IPS-11a (cell line): ENCODE measurements at regions not wholly inside any gene's neighbourhood (a gene's known extent, or its start where the extent isn't known, plus 50 kb on each side); places are given as distances from the start of the nearest gene placed in this dataset.

ENCODE experiments used
- H3K4me3 ChIP-seq: one replicate; pipeline ENCODE4 v1.5.1; 2013; ENCODE audit warnings: low read depth, low read length, control low read depth

DNA sequence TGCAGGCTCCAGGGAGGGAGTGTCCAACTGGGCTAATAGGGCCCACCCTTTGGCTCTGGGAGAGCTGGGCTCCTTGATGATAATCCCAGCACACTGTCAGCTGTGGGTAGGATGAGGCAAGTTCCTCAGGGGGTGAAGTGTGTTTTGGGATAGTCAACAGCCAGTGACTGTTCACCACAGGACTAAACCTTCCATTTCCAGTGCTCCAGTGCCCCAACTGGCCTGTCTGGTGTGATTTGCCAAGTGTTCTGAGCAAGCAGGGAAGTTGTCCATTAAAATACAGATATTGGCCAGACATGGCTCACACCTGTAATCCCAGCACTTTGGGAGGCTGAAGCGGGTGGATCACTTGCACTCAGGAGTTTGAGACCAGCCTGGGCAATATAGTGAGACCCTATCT lies 150.9 kb downstream of the TM9SF2 start:
- no peak overlapping the region for H3K4me3 ChIP-seq

DNA sequence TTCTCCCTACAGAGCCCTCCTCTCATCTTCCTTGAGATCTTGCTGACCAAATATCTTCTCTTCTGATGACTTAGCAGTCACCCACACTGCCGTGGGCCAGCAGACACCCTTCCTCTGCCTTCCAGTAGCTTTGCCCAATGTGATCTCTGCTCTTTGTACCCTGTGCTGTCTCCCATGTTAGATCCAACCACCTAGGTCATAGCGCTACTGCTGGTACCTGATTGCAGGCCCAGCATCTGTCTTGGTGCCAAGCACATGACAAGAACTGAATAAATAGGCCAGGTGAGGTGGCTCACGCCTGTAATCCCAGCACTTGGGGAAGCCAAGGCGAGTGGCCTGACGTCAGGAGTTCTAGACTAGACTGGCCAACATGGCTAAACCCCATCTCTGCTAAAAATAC lies 149.7 kb downstream of the TM9SF2 start:
- H3K4me3 ChIP-seq: no peak overlapping the region

DNA sequence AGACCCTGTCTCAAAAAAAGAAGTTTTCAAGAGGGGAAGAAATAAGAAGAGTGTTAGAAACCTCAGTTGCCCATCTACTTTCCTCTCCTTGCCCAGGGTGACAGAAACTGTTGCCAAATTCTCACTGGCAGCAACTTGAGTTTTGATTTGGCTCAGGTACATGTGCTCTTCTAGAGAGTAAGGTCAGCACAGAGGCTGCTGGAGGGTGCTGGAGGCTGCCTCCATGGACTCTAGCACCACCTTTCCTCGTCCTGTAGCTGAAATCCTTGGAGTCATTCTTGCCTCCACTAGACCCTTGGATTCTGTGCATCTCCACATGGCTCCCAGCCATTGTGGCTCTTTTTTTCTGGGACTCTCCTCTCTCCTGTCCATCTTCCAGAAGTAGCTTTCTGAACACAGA lies 149.1 kb downstream of the TM9SF2 start:
- H3K4me3 ChIP-seq: no peak overlapping the region

DNA sequence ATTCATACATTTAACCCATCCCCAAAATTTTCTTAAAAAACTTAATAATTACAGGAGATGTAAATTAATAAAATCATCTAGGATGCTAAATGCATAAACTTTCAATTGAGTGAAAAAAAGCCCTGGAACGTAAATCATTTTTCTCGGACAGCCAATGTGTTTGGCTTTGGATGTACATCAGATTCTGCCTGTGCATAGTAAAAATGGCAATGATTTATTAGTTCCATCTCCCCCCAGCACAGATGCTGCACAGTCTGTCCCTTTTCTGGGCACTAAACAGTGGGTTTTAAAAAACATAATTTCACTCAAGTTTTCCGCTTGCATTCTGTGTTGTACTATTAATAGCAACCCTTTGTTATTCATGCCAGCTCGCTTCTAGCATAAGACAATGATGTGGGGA lies 147.7 kb downstream of the TM9SF2 start:
- H3K4me3 ChIP-seq: no peak overlapping the region

DNA sequence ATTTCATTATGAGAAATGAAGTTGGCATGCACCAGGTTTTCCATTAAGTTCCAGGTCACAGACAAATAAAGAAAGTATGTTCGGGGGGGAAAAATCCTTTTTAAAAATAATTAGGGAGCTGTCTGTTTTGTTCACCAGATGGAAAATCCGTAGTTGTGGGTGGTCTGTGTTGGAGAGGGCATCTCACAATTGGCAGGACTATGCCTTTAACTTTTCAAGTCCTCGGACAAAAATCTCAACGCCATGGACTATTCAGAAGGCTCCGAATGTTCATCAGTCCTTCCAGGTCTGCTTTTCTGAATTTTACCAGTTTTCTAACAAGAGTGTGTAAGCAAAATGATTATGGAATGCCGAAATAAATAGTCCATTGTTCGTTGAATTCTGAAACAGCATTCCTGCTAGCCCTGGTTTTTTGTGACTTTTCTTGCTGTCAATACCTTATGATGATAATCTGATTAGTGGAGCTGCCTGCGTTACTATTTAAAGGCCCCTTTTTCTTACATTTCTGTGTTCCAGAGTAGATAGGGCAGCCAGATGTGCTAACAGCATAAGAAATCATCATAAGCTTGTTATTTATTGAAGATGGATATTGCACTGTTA lies 146.9 kb downstream of the TM9SF2 start:
- no peak overlapping the region for H3K4me3 ChIP-seq

DNA sequence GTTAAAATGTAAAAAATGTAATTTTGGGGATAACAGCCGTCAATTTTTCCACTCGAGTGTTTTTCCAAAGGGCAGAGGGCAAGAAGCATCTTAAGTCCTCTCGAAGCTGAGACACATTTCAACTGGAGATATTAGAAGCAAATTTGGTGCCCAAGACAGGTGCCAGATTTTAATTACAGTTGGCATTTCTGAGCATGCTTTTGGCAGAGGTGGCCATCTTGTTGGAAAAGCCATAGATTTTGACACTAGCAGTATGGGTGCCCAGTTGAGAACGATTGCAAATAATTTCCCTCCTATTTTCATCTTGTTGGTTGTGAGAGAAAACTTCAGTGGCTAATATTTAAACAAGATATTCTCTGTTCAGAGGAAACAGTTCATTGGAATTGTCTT lies 146.3 kb downstream of the TM9SF2 start:
- no peak overlapping the region for H3K4me3 ChIP-seq

DNA sequence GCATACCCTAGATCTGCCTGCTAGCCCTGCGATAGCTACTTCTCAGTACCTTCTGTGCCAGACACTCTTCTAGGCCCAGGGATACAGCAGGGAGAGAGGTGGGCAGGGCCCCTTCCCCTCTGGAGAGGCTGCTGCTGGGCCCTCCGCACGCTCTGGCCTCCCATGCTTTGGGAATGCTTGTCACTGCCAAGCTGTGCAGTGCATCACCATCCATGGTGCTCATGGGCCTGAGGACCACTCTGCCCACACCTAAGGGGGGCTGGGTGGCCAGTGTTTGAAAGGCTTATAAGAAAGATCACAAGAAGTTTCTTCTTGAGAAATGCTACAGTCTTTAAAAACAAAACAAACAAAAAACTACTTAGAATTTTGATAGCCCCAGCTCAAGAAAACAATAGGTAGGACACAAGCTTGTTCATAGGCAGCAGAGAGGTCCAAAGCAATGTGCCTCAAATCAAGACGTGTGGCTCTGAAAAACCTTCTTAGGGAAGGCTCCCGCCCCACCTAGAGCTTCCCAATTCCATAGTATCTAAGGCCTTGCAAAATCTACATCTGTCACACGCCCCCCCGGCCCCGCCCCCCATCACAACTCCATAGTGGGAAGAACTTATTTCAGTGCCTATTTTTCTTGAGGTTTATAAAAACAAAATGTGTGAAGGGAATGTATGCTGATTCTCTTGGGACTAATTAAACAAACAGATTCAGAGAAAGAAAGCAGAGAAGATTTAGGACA lies 145.8 kb downstream of the TM9SF2 start:
- no peak overlapping the region for H3K4me3 ChIP-seq

DNA sequence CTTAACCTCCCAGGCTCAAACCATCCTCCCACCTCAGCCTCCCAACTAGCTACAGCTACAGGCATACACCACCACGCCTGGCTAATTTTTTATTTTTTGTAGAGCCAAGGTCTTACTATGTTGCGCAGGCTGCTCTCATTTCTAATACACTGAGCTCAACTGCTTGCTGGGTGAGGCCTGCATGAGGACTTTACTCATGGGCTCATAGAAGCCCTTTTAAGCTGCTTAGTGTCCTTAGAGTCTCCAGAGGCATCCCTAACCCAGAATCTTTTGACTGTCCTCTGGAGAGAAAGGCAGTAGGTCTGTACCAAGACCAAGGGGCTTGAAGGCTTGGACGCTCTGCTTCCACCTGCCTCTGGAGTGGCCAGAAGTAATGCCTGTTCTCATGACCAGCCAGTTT lies 141.6 kb downstream of the TM9SF2 start:
- H3K4me3 ChIP-seq: no peak overlapping the region

DNA sequence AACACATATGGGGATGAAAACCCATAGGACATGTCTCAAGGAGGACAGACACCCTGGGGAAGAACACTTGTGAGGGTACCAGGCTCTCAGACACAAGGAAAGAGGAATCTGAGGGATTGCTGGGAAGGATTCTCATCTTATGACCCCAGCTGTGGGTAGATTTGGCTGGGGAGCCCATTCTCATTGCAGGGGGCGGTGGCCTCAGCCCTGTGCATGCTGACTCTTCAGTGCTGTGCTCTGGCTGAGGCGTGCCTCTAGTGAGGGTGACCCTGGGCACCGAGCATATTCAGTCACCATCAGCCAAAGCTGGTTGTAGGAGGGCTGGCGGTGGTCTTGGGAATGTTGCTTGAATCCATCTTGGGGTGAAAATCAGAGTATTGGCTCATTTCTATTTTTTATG lies 140.7 kb downstream of the TM9SF2 start:
- H3K4me3 ChIP-seq: no peak overlapping the region

DNA sequence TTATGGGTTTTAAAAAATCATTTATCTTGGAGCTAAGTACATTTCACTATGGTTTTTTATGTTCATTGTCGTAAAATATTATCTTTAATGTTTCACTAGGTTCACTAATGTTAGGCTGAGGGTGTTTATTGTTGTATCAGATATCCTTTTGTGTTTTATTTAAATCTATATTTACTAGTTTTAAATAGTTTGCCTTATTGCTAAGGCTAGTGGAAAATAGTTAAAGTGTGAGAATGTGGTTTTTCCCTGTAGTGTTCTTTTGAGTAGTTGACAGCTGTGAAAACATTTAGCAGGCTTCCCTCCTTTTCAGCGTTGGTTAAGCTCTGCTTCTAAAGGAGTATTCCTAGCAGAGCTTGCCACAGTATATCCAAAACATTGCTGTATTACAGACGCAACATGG lies 139.0 kb downstream of the TM9SF2 start:
- H3K4me3 ChIP-seq: no peak overlapping the region

DNA sequence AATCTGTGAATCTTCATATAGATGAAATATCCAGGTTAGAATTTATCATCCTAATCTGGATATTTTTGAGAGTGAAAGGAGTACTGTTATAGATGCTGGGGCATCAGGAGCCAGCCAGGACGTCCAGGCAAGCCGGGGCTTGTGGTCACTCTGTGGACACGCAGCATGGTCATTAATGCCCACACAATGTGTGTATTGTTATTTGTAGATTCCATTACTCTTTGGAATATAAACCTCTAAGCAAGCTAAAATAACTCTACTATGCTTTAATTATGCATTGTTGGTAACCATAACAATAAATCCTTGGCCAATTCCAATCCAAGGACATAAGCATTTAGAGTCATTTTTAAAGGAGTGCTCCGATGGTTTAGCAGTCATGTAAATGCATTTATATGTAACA lies 137.9 kb downstream of the TM9SF2 start:
- no peak overlapping the region for H3K4me3 ChIP-seq

DNA sequence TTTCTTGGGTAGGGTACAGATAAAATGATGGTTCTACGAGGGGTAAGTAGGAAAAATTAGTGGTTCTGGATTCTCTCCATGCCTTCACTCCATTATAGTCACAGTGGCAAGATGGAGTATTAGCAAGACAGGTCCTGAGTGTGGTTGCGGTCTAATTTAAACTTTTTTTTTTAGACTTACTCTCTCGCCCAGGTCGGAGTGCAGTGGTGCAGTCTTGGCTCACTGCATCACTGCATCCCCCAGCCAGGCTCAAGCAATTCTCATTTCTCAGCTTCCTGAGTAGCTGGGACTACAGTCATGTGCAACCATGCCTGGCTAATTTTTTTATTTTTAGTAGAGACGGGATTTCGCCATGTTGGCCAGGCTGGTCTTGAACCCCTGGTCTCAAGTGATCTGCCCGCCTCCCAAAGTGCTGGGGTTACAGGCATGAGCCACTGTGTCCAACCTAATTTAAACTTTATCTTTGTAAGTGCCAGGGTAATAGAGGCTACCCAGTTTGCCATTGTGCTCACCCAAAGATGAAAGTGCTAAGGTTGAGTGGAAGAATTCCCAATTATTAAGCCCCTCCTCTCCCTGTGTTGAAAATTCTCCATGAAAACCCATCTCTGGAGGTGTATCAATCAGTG lies 135.6 kb downstream of the TM9SF2 start:
- no peak overlapping the region for H3K4me3 ChIP-seq

DNA sequence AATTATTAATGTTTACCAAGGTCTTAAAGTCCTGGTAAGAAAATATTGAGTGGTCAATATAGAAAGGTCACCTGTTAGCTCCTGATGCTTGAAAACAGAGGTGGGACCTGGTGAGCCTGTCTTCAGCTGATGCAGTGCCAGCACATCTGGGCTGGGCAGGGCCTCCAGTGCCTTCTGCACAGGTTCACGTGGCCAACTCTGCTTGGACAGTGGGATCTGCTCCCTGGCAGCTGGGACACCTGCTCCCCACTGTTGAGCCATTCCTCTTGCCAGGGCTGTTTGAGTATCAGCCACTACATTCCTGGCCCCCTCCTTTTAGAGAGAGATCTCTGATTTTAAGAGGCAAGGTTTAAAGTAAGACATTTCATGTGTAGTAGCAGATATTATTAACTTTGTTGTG lies 135.0 kb downstream of the TM9SF2 start:
- no peak overlapping the region for H3K4me3 ChIP-seq

DNA sequence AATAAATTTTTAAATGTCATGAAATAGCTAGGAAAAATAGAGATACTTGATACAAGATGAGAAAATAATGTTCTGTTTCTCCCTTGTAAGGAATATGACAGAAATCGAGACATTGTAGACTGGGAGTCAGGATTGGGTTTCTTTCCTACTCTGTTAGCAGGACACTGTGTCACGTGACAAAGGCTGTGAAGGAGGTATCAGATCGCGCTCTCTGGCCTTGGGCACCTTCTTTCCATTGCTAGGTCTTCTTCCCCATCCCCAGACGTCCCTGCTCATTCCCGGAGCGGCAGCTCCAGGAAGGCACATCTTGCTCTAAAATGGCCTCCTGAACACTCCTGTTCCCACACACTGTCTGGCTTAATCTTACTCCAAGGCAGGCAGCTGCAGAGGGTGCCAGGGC lies 133.4 kb downstream of the TM9SF2 start:
- H3K4me3 ChIP-seq: no peak overlapping the region

DNA sequence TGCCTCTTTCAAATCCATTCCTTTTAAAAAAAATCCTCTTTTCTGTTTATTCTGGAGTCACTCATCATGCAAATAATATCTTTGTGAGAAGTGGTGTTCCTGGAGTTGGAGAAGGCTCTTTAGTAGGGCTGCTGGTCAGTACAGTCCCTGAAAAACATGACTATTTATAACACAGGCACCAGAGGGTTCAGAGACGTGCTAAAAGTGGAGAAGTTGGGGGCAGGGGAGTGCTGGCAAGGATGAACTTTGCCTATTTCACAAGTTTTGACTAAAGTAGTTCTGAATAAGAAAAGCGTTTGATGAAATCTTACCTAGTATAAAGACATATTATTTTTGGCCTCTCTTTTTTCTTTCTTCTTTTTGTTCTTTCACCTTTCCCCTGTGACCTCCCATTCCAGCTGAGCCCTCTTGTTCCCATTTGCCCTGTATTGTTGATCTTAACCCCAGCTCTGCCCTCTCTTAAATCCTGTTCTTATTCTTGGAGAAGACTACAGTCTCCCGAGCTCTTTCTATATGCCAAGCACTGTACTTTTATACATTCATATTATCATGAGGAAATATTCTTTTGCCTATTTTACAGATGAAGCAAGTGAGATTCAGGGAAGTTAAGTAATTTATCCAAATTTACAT lies 129.1 kb downstream of the TM9SF2 start:
- no peak overlapping the region for H3K4me3 ChIP-seq

DNA sequence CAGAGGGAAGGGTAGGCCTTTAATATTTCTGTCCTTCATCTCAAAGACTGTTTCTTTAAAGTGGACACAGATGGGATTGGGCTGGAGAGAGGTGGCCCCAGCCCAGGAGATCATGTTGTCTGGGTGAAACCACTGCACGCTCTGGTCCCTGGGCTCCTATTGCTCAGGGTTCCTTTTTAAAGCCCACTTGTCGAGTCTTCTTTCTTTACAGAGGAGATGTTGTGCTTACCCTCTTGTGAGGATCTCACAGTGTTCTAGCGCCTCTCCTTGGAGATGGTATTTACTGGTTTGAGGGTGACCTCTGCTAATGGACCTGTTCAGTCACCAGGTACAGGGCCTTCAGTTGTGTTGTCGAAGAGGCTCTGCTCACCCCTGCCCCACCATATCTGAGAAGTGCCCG lies 128.4 kb downstream of the TM9SF2 start:
- H3K4me3 ChIP-seq: no peak overlapping the region

DNA sequence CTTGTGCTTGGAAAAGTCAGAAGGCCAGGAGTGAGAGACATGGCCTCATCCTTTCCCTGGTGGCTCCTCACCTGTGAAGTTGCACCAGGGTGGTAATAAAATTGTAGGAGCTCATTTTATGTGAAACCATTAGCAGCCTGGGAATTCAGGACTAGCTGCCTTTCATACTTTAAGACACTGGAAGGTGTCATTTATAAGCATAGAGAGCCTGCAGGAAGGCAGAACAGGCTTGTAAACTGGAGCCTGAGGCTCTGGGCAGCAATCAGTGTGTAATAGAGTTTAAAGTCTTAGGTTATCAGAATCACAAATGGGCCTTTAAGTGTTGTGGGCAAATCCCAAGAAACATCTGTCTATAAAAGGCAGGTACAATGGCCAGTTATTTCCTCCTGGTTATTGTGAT lies 127.2 kb downstream of the TM9SF2 start:
- H3K4me3 ChIP-seq: no peak overlapping the region

DNA sequence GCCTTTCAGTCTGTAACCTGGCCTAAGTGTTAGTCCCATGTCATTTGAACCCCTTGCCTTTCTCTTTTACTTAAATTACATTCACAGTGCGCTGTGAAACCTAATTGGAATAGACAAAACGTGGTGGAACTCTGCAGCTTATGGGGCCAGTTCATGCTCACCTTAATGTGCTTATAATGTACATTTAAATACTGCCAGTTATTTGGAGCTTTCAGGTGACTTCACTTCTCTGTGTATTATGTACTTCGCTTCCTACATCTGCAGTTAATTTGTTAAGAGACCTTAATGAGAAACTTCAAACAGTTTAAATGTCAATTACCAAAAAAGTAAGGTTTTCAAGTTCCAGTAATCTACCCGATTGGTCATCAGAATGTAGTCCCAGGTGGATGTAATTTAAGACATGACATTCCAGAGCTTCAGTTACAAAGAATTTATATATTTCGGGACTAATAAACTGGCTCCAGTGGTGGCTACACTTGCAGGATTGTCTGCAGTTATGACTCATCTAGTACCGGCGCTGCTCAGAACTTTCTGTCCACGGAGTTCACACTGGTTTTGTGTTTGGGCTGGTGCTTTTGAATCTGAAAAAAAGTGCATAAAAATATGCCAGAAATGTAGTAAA lies 125.3 kb downstream of the TM9SF2 start:
- no peak overlapping the region for H3K4me3 ChIP-seq

DNA sequence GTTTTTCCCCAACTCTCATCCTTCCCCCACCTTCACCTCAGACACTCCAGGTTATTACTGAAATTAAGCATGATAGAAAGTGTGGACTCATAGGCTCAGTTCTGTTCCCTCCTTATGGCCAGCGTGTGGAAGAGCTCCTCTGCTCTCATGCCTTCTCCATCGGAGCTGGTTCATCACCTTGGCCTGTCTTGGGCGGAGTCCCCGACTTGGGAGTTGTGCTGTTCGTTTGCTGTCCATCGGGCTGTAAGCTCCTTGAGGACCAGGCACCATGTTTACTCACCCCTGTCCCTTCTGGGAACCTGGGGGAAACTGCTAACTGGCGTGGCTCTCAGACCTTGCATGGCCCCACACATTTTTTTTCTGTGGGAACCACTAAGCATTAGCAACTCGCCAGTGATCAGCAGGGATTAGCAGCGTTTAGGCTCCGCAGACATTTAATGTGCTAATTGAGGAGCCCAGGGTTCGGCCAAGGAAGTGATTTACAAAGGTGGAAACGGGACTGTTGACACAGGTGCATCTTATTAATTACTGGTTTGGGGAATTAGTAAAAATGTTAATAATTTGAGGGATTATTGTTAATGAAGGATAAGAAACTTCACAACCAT lies 123.8 kb downstream of the TM9SF2 start:
- no peak overlapping the region for H3K4me3 ChIP-seq

DNA sequence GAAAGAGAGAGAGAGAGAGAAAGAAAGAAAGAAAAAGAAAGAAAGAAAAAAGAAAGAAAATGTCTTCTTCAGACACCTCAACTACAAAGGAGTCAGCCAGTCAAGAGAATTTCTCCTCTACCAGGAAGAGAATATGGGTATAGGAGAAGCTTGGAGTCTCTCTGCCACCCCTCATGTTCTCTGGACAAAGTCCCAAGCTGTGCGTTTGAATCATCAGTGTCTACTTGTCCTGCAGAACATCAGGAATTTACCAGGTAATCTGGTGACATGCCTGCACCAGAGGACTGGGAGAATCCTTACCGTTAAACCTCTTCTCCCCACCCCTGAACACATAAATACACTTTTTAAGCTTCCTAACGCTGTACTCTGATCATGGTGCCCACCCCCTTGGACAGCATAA lies 119.5 kb downstream of the TM9SF2 start:
- H3K4me3 ChIP-seq: no peak overlapping the region

DNA sequence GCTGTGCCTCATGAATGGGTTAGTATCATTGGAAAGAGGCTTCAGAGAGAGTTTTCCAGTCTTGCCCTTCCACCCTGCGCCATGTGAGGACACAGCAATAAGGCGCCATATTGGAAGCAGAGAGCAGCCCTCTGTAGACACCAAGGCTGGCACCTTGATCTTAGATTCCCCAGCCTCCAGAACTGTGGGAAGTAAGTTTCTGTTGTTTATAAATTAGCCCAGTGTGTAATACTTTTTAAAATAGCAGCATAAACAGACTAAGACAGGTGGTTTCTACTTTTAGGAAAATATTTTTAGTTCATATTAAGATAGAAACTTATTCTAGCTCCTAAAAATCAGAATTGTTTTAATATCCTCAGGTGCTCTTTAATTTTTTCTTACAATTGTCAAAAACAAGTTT lies 117.9 kb downstream of the TM9SF2 start:
- H3K4me3 ChIP-seq: no peak overlapping the region
